ENCODE measurements at regions not wholly inside any gene's neighbourhood (a gene's known extent, or its start where the extent isn't known, plus 50 kb on each side); places are given as distances from the start of the nearest gene placed in this dataset.

DNA sequence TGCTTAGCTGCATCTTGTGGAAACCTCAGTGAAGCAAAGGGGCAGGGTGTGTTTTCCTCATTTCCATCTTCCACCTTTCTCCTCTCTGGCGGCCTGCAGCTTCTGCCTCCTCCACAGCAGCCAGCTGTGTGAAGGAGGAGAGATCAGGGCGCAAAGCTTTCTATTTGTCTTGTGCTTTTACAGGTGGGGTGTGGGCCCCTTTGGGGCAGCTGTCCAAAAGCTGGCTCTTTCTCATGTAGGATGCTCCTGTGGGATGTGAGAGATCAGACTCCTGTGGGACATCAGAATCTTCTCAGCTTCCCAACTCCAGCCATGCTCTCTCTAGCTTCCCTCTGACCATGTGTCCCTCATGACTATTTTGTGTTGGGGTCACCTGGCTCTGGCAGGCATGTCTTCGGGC is 227.1 kb downstream of the MID1 start:
- TF ChIP-seq POLR2AphosphoS5 (IDR thresholded peaks at IDR 0.05; ENCODE audit: low read depth, low read length) (no peak), TAF1 (IDR thresholded peaks at IDR 0.05; ENCODE audit: borderline replicate concordance, low read depth, low read length) (no peak)

Data from GM12892 (cell line).